BJ (cell line): ENCODE measurements at regions not wholly inside any gene's neighbourhood (a gene's known extent, or its start where the extent isn't known, plus 50 kb on each side); places are given as distances from the start of the nearest gene placed in this dataset.
"Not testable (repeated sequence)": the region's sequence is repeated elsewhere in the genome, so short reads cannot be mapped to it uniquely, and the experiment has no call there.

Source experiments
- CTCF ChIA-PET: fragments of 350-600 bp; formaldehyde crosslinking; extraction: SDS; loops from one replicate; lab custom pipeline; 2021; ENCODE audit warnings: antibody characterized with exemption, inconsistent platforms; lab: Yijun Ruan, JAX
- POLR2A ChIA-PET: fragments of 300-600 bp; sonication (Branson Sonifier 250); formaldehyde crosslinking; extraction: SDS; loops from one replicate; lab custom pipeline; 2021; ENCODE audit warnings: antibody characterized with exemption; lab: Charles Lee
- DNase-seq: peaks from one replicate; pipeline ENCODE4 v3.0.0-alpha.2; 2011; ENCODE audit warnings: low read depth
- H3K27me3 ChIP-seq: 2 replicates; pipeline ENCODE4 v1.6.0; 2011; ENCODE audit warnings: low read length; ENCODE audit not compliant: control insufficient read depth, insufficient read depth
- H3K36me3 ChIP-seq: 2 replicates; pipeline ENCODE4 v1.5.1; 2011; ENCODE audit warnings: low read length; ENCODE audit not compliant: control insufficient read depth, insufficient read depth
- H3K4me3 ChIP-seq: 2 replicates; pipeline ENCODE4 v1.5.1; 2011; ENCODE audit warnings: low read depth, mild to moderate bottlenecking, control low read depth, low read length
- CTCF ChIP-seq: IDR thresholded peaks from 2 replicates; pipeline ENCODE4 v1.5.1; 2011; ENCODE audit warnings: low read depth, mild to moderate bottlenecking, control low read depth, inconsistent platforms, low read length, moderate library complexity; ENCODE audit not compliant: insufficient read depth

- no peak for DNase-seq
- H3K36me3 ChIP-seq, result no peaks in the 10 kb centered on the region
- TF ChIP-seq CTCF, result no peak
- POLR2A ChIA-PET, result no interaction called here
- H3K4me3 ChIP-seq, result no peak overlapping the region
- CTCF ChIA-PET, result no interaction called here
- H3K27me3 ChIP-seq, result no peaks in the 10 kb centered on the region
Measured at GRCh38 chr9:97160255-97160654, 121.3 kb upstream of the CTSV start.

- CTCF ChIA-PET, POLR2A ChIA-PET: not testable (repeated sequence)
Measured at GRCh38 chr9:97158722-97159121, 119.8 kb upstream of the CTSV start.

GRCh38 chr9:97155441-97155840, 116.5 kb upstream of the CTSV start:
- CTCF ChIA-PET, result interaction anchor here (1.9 kb wide), 1 partner anchor 9 kb away, joined by 5 read pairs; no protein-coding TSS in a partner anchor
- H3K4me3 ChIP-seq, H3K27me3 ChIP-seq, POLR2A ChIA-PET, H3K36me3 ChIP-seq, DNase-seq: not testable (repeated sequence)

More at GRCh38 chr9:97158722-97159121, 119.8 kb upstream of the CTSV start:
- not testable (repeated sequence) for H3K27me3 ChIP-seq, DNase-seq, H3K36me3 ChIP-seq, H3K4me3 ChIP-seq

GRCh38 chr9:97153967-97154366, 115.0 kb upstream of the CTSV start:
- ChIA-PET POLR2A (no interaction called here), CTCF (no interaction called here)
- no peaks in the 10 kb centered on the region for H3K27me3 ChIP-seq
- H3K4me3 ChIP-seq, result no peak overlapping the region
- H3K36me3 ChIP-seq, result no peaks in the 10 kb centered on the region
- no peak for TF ChIP-seq CTCF
- no peak for DNase-seq

GRCh38 chr9:97153160-97153559, 114.2 kb upstream of the CTSV start:
- DNase-seq, H3K27me3 ChIP-seq, CTCF ChIA-PET, H3K4me3 ChIP-seq, POLR2A ChIA-PET, H3K36me3 ChIP-seq: not testable (repeated sequence)

- H3K4me3 ChIP-seq, CTCF ChIA-PET, H3K27me3 ChIP-seq, DNase-seq, POLR2A ChIA-PET, H3K36me3 ChIP-seq: not testable (repeated sequence)
Measured at GRCh38 chr9:97150471-97150870, 111.5 kb upstream of the CTSV start.

- H3K36me3 ChIP-seq, H3K27me3 ChIP-seq, CTCF ChIA-PET, POLR2A ChIA-PET, H3K4me3 ChIP-seq, DNase-seq: not testable (repeated sequence)
Measured at GRCh38 chr9:97148428-97148827, 109.5 kb upstream of the CTSV start.

GRCh38 chr9:97145680-97146079, 106.7 kb upstream of the CTSV start:
- DNase-seq, H3K4me3 ChIP-seq, H3K36me3 ChIP-seq, POLR2A ChIA-PET, H3K27me3 ChIP-seq, CTCF ChIA-PET: not testable (repeated sequence)
